LNCaP clone FGC (cell line): ENCODE measurements at regions not wholly inside any gene's neighbourhood (a gene's known extent, or its start where the extent isn't known, plus 50 kb on each side); places are given as distances from the start of the nearest gene placed in this dataset.
A peak's percentile ranks its signal among the peaks of the same experiment; 100 is the strongest.

ENCODE experiments used
- DNase-seq: peaks from one replicate; pipeline ENCODE4 v3.0.0-alpha.2; 2011; ENCODE audit warnings: low read depth
- H3K4me3 ChIP-seq: 2 replicates; pipeline ENCODE4 v1.5.1; 2011; ENCODE audit warnings: mild to moderate bottlenecking, low read depth, low read length, control low read depth
- TF ChIP-seq, protein P1 (sequence below): IDR thresholded peaks from 2 replicates; pipeline ENCODE4 v1.5.1; 2012; ENCODE audit warnings: mild to moderate bottlenecking; ENCODE audit not compliant: control insufficient read depth, insufficient read depth; ENCODE audit errors: extremely low read depth

- no peak overlapping the region for H3K4me3 ChIP-seq
- TF ChIP-seq, protein P1, sequence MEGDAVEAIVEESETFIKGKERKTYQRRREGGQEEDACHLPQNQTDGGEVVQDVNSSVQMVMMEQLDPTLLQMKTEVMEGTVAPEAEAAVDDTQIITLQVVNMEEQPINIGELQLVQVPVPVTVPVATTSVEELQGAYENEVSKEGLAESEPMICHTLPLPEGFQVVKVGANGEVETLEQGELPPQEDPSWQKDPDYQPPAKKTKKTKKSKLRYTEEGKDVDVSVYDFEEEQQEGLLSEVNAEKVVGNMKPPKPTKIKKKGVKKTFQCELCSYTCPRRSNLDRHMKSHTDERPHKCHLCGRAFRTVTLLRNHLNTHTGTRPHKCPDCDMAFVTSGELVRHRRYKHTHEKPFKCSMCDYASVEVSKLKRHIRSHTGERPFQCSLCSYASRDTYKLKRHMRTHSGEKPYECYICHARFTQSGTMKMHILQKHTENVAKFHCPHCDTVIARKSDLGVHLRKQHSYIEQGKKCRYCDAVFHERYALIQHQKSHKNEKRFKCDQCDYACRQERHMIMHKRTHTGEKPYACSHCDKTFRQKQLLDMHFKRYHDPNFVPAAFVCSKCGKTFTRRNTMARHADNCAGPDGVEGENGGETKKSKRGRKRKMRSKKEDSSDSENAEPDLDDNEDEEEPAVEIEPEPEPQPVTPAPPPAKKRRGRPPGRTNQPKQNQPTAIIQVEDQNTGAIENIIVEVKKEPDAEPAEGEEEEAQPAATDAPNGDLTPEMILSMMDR, result no peak
- DNase-seq, result no peak
Measured at GRCh38 chr2:35891936-35892335, 463.6 kb upstream of the CRIM1 start.

DNA sequence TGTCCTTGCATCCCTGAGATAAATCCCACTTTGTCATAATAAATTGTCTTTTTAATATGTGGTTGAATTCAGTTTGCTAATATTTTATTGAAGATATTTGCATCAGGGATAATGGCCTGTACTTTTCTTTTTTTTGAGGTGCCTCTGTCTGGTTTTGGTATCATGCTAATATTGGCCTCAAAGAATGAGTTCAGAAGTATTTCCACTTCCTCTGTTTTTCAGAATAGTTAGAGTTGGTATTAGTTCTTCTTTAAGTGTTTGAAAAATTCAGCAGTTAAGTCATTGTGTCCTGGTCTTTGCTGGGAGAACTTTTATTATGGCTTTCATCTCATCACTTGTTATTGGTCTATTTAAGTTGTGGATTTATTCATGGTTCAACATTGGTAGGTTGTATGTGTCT is 464.1 kb upstream of the CRIM1 start:
- TF ChIP-seq, protein P1, result no peak
- DNase-seq, result no peak
- no peak overlapping the region for H3K4me3 ChIP-seq

GRCh38 chr2:35887146-35887545 is 468.4 kb upstream of the CRIM1 start:
- TF ChIP-seq, protein P1, result no peak
- H3K4me3 ChIP-seq, result no peak overlapping the region
- DNase-seq, result no peak

DNA sequence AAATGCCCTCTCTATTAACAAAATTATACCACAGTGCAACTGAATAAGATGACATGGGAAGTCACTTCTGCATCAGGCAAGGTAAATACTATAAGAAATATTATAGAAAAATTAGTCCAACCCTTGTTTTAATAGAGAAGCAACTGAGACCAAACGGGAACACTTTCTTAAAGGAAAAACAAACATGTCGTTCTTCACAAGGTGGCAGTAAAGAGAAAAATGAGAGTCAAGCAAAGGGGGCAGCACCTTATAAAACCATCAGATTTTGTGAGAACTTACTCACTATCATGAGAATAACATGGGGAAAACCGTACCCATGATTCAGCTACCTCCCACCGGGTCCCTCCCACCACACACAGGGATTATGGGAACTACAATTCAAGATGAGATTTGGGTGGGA is 481.7 kb upstream of the CRIM1 start:
- H3K4me3 ChIP-seq, result no peak overlapping the region
- DNase-seq, result no peak
- TF ChIP-seq, protein P1, result peak; percentile 25; the same call in 1 of the 2 replicates

- peak; percentile 8 for DNase-seq
- no peak overlapping the region for H3K4me3 ChIP-seq
- TF ChIP-seq, protein P1, result peak; percentile 77
Measured at GRCh38 chr2:35871672-35872071, 483.9 kb upstream of the CRIM1 start.

DNA sequence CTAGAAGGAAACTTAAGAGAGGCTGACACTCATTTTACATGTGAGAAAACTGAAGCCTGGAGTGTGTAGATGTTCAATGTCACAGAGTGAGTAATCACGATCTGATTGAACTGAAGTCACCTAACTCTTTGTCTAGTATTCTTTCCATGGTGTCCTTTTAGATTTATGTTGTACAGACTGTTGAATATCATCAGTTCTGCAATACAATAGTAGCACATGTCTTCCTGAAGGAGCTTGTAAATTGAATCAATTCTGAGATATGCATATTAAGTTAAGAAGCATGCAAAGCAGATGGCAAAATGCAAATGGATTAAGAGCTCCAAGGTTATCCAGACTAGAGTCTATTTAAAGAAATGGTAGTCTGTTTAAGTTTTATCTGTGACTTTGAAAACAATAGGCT is 484.9 kb upstream of the CRIM1 start:
- no peak overlapping the region for H3K4me3 ChIP-seq
- TF ChIP-seq, protein P1, result no peak
- DNase-seq, result no peak

GRCh38 chr2:35864141-35864540 is 491.4 kb upstream of the CRIM1 start:
- no peak for DNase-seq
- TF ChIP-seq, protein P1, result no peak
- H3K4me3 ChIP-seq, result no peak overlapping the region
